Activated naive CD8-positive, alpha-beta T cell treated with anti-CD3 and anti-CD28 coated beads, Interleukin-2, amount 50 U/mL, for 24 hours (primary cell): ENCODE measurements at regions not wholly inside any gene's neighbourhood (a gene's known extent, or its start where the extent isn't known, plus 50 kb on each side); places are given as distances from the start of the nearest gene placed in this dataset.

Experiments used
- ATAC-seq: fragments of 150-1000 bp; cut with Tn5 transposase; one replicate; pipeline ENCODE4 v1.10.0; 2021
- DNase-seq: peaks from one replicate; pipeline ENCODE4 v3.0.0; 2021
- H3K27ac Mint-ChIP-seq: one replicate; pipeline ENCODE4 v1.8.0; 2021; ENCODE audit warnings: mild to moderate bottlenecking, mixed read lengths
- H3K27me3 Mint-ChIP-seq: one replicate; pipeline ENCODE4 v1.8.0; 2021; ENCODE audit warnings: mixed read lengths
- H3K36me3 Mint-ChIP-seq: one replicate; pipeline ENCODE4 v1.8.0; 2021; ENCODE audit warnings: low read depth, mixed read lengths
- H3K4me1 Mint-ChIP-seq: one replicate; pipeline ENCODE4 v1.8.0; 2021; ENCODE audit warnings: mixed read lengths
- H3K4me3 Mint-ChIP-seq: one replicate; pipeline ENCODE4 v1.8.0; 2021; ENCODE audit warnings: mild to moderate bottlenecking, moderate library complexity, mixed read lengths
- H3K9me3 Mint-ChIP-seq: one replicate; pipeline ENCODE4 v1.8.0; 2021; ENCODE audit warnings: mixed read lengths

- H3K27ac Mint-ChIP-seq: no peak overlapping the region
- peaks cover 3% of the 10 kb centered on the region for H3K27me3 Mint-ChIP-seq
- no peaks in the 10 kb centered on the region for H3K4me1 Mint-ChIP-seq
- no peaks in the 10 kb centered on the region for H3K36me3 Mint-ChIP-seq
- H3K9me3 Mint-ChIP-seq: no peaks in the 10 kb centered on the region
- ATAC-seq: no peak
- DNase-seq: no peak
- no peak overlapping the region for H3K4me3 Mint-ChIP-seq
Measured at GRCh38 chr3:132262305-132262704, 54.9 kb upstream of the ACP3 start.

DNA sequence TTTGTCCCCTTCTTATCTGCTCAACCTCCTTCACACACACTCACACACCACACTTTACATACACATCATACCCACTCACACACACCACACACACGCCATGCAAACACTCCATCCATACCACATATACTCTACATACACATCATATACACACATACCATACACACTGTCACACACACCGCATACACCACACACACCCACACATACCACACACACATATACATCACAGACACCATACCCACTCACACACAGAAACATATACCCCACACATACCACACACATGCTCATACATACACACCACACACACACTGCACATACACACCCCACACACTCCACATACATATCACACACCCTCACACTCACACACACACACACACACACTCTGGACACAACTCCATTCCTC lies 54.3 kb upstream of the ACP3 start:
- H3K27ac Mint-ChIP-seq: no peak overlapping the region
- no peaks in the 10 kb centered on the region for H3K4me1 Mint-ChIP-seq
- no peaks in the 10 kb centered on the region for H3K9me3 Mint-ChIP-seq
- peaks cover 3% of the 10 kb centered on the region for H3K27me3 Mint-ChIP-seq
- no peaks in the 10 kb centered on the region for H3K36me3 Mint-ChIP-seq
- ATAC-seq: no peak
- no peak for DNase-seq
- no peak overlapping the region for H3K4me3 Mint-ChIP-seq

DNA sequence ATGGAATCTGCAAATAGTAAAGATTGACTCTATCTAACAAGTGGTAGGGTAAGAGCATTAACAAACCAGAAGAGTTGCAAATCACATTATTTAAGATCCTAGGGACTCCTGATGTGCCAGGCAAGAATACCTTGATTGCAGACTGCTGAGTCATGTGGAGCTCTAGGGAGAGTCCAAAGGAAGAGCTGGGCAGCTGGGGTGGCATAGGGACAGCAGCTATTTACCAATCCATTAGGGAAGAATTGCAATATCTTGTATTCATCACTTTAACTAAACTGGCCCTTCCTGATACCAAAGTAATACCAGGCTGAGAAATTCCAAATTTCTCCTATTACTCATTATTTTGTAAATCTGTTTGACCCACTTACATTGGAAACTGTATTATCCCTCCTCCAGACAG lies 52.2 kb upstream of the ACP3 start:
- no peaks in the 10 kb centered on the region for H3K9me3 Mint-ChIP-seq
- H3K27ac Mint-ChIP-seq: no peak overlapping the region

DNA sequence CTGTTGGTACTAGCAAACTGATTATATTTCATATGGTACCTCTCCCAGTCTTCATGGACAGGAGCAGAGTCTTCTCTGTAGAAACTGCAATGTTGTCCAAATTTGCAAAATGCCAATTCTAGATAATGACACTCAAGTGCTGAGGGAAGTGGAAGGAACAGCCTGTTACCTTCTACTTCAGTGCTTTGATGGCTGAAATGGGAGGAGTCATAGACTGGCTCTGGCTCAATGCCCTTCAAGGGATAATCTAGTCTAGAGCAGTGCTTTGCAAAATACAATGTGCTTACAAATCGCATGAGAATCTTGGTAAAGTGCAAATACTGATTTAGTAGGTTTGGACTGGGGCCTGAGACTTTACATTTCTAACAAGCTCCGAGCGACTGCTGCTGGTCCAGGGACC lies 51.7 kb upstream of the ACP3 start:
- H3K27me3 Mint-ChIP-seq: peaks cover 3% of the 10 kb centered on the region

More for the DNA sequence above, 52.2 kb upstream of the ACP3 start:
- DNase-seq (no peak), ATAC-seq (no peak)
- Mint-ChIP-seq H3K27me3 (peaks cover 3% of the 10 kb centered on the region), H3K36me3 (no peaks in the 10 kb centered on the region), H3K4me1 (no peaks in the 10 kb centered on the region), H3K4me3 (no peak overlapping the region)

GRCh38 chr3:132267391-132267993 lies 49.7 kb upstream of the ACP3 start:
- no peaks in the 10 kb centered on the region for H3K9me3 Mint-ChIP-seq
- no peak overlapping the region for H3K4me3 Mint-ChIP-seq
- no peaks in the 10 kb centered on the region for H3K4me1 Mint-ChIP-seq
- no peak overlapping the region for H3K27ac Mint-ChIP-seq
- no peak for ATAC-seq
- H3K27me3 Mint-ChIP-seq: peaks cover 3% of the 10 kb centered on the region
- H3K36me3 Mint-ChIP-seq: no peaks in the 10 kb centered on the region
- DNase-seq: no peak

More for the DNA sequence above, 51.7 kb upstream of the ACP3 start:
- Mint-ChIP-seq H3K4me3 (no peak overlapping the region), H3K9me3 (no peaks in the 10 kb centered on the region), H3K27ac (no peak overlapping the region), H3K36me3 (no peaks in the 10 kb centered on the region), H3K4me1 (no peaks in the 10 kb centered on the region)
- DNase-seq (no peak), ATAC-seq (no peak)
